ENCODE measurements at regions not wholly inside any gene's neighbourhood (a gene's known extent, or its start where the extent isn't known, plus 50 kb on each side); places are given as distances from the start of the nearest gene placed in this dataset.

DNA sequence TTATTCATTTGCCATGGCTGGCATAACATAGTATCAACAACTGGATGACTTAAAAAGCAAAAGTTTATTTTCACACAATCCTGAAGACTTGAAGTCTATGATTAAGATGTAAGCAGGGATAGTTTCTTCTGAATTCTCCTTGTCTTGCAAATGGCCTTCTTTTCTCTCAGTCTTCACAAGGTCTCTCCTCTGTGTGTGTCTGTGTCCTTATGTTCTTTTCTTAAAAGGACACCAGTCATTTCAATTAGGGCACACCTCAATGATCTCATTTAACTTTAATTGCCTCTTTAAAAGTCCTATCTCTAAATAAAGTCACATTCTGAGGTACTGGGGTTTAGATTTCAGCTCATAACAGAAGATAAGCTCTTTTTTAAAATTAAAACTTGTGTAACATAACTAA, 399.7 kb downstream of the PABPC4L start (continued):
- TF ChIP-seq, protein P1, sequence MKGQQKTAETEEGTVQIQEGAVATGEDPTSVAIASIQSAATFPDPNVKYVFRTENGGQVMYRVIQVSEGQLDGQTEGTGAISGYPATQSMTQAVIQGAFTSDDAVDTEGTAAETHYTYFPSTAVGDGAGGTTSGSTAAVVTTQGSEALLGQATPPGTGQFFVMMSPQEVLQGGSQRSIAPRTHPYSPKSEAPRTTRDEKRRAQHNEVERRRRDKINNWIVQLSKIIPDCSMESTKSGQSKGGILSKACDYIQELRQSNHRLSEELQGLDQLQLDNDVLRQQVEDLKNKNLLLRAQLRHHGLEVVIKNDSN (CRISPR knock-in tag; IDR thresholded peaks at IDR 0.05) = no peak

DNA sequence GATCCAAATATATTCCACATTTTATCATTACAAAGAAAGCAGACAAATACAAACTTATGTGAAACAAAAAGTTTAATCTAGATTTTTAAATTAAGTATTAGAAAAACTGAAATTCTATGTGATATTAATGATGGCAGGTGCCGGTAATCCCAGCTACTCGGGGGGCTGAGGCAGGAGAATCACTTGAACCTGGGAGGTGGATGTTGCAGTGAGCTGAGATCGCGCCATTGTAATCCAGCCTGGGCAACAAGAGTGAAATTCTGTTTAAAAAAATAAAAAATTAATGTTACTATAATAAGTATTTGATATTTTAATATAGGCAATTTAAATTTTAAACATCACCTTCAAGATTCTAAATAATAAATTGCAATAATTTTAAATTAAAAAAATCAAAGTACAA, 400.6 kb downstream of the PABPC4L start:
- no peaks in the 10 kb centered on the region for H3K9me3 Mint-ChIP-seq

More for the DNA sequence above, 400.6 kb downstream of the PABPC4L start:
- H3K4me3 Mint-ChIP-seq = no peak overlapping the region
- TF ChIP-seq, protein P2, sequence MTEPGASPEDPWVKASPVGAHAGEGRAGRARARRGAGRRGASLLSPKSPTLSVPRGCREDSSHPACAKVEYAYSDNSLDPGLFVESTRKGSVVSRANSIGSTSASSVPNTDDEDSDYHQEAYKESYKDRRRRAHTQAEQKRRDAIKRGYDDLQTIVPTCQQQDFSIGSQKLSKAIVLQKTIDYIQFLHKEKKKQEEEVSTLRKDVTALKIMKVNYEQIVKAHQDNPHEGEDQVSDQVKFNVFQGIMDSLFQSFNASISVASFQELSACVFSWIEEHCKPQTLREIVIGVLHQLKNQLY (CRISPR knock-in tag; IDR thresholded peaks at IDR 0.05) = no peak
- TF ChIP-seq, protein P3, sequence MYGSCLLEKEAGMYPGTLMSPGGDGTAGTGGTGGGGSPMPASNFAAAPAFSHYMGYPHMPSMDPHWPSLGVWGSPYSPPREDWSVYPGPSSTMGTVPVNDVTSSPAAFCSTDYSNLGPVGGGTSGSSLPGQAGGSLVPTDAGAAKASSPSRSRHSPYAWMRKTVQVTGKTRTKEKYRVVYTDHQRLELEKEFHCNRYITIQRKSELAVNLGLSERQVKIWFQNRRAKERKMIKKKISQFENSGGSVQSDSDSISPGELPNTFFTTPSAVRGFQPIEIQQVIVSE (CRISPR knock-in tag; IDR thresholded peaks at IDR 0.05; ENCODE audit: borderline replicate concordance) = no peak
- TF ChIP-seq NR3C1 (CRISPR knock-in tag; conservative IDR thresholded peaks at IDR 0.05; ENCODE audit: low read depth) = no peak
- TF ChIP-seq, protein P4, sequence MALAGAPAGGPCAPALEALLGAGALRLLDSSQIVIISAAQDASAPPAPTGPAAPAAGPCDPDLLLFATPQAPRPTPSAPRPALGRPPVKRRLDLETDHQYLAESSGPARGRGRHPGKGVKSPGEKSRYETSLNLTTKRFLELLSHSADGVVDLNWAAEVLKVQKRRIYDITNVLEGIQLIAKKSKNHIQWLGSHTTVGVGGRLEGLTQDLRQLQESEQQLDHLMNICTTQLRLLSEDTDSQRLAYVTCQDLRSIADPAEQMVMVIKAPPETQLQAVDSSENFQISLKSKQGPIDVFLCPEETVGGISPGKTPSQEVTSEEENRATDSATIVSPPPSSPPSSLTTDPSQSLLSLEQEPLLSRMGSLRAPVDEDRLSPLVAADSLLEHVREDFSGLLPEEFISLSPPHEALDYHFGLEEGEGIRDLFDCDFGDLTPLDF (CRISPR knock-in tag; IDR thresholded peaks at IDR 0.05) = no peak
- no peak for TF ChIP-seq RORB (CRISPR knock-in tag; IDR thresholded peaks at IDR 0.05)
- TF ChIP-seq, protein P5, sequence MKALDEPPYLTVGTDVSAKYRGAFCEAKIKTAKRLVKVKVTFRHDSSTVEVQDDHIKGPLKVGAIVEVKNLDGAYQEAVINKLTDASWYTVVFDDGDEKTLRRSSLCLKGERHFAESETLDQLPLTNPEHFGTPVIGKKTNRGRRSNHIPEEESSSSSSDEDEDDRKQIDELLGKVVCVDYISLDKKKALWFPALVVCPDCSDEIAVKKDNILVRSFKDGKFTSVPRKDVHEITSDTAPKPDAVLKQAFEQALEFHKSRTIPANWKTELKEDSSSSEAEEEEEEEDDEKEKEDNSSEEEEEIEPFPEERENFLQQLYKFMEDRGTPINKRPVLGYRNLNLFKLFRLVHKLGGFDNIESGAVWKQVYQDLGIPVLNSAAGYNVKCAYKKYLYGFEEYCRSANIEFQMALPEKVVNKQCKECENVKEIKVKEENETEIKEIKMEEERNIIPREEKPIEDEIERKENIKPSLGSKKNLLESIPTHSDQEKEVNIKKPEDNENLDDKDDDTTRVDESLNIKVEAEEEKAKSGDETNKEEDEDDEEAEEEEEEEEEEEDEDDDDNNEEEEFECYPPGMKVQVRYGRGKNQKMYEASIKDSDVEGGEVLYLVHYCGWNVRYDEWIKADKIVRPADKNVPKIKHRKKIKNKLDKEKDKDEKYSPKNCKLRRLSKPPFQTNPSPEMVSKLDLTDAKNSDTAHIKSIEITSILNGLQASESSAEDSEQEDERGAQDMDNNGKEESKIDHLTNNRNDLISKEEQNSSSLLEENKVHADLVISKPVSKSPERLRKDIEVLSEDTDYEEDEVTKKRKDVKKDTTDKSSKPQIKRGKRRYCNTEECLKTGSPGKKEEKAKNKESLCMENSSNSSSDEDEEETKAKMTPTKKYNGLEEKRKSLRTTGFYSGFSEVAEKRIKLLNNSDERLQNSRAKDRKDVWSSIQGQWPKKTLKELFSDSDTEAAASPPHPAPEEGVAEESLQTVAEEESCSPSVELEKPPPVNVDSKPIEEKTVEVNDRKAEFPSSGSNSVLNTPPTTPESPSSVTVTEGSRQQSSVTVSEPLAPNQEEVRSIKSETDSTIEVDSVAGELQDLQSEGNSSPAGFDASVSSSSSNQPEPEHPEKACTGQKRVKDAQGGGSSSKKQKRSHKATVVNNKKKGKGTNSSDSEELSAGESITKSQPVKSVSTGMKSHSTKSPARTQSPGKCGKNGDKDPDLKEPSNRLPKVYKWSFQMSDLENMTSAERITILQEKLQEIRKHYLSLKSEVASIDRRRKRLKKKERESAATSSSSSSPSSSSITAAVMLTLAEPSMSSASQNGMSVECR (CRISPR knock-in tag; IDR thresholded peaks at IDR 0.05; ENCODE audit: borderline replicate concordance) = no peak
- no peak for TF ChIP-seq FOXP1 (CRISPR knock-in tag; IDR thresholded peaks at IDR 0.05; ENCODE audit: borderline replicate concordance)
- TF ChIP-seq, protein P6, sequence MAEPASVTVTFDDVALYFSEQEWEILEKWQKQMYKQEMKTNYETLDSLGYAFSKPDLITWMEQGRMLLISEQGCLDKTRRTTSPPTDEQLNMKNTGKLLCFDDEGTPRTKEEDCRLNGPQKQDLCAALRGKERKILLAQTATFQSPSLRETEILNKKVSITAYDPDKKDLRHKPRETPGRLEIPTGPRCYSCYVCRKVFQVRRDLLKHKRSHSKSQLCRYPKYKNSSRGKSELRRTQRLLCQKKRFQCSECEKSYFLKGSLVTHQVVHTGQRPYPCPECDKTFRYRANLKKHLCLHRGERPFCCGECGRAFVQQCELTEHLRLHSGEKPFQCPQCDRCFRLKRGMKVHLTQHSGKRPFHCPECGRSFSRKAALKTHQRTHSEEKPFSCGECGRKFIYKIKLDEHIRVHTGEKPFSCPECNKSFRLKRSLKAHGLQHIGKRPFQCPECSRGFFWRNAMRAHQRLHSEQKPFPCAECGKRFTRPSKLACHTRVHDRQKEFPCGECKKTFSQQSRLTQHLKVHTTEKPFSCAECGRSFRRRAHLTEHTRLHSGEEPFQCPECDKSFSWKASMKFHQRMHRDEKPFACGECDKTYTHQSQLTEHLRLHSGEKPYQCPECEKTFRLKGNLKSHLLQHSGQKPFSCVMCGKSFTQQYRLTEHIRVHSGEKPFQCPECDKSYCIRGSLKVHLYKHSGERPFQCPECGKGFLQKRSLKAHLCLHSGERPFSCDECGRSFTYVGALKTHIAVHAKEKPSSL (CRISPR knock-in tag; conservative IDR thresholded peaks at IDR 0.05) = no peak
- no peak for TF ChIP-seq TEAD1 (CRISPR knock-in tag; IDR thresholded peaks at IDR 0.05)
- TF ChIP-seq, protein P1 (CRISPR knock-in tag; IDR thresholded peaks at IDR 0.05) = no peak
- no peak for TF ChIP-seq SMAD3 (CRISPR knock-in tag; IDR thresholded peaks at IDR 0.05; ENCODE audit: borderline replicate concordance)
- TF ChIP-seq, protein P7, sequence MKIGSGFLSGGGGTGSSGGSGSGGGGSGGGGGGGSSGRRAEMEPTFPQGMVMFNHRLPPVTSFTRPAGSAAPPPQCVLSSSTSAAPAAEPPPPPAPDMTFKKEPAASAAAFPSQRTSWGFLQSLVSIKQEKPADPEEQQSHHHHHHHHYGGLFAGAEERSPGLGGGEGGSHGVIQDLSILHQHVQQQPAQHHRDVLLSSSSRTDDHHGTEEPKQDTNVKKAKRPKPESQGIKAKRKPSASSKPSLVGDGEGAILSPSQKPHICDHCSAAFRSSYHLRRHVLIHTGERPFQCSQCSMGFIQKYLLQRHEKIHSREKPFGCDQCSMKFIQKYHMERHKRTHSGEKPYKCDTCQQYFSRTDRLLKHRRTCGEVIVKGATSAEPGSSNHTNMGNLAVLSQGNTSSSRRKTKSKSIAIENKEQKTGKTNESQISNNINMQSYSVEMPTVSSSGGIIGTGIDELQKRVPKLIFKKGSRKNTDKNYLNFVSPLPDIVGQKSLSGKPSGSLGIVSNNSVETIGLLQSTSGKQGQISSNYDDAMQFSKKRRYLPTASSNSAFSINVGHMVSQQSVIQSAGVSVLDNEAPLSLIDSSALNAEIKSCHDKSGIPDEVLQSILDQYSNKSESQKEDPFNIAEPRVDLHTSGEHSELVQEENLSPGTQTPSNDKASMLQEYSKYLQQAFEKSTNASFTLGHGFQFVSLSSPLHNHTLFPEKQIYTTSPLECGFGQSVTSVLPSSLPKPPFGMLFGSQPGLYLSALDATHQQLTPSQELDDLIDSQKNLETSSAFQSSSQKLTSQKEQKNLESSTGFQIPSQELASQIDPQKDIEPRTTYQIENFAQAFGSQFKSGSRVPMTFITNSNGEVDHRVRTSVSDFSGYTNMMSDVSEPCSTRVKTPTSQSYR (CRISPR knock-in tag; IDR thresholded peaks at IDR 0.05) = no peak
- TF ChIP-seq, protein P8, sequence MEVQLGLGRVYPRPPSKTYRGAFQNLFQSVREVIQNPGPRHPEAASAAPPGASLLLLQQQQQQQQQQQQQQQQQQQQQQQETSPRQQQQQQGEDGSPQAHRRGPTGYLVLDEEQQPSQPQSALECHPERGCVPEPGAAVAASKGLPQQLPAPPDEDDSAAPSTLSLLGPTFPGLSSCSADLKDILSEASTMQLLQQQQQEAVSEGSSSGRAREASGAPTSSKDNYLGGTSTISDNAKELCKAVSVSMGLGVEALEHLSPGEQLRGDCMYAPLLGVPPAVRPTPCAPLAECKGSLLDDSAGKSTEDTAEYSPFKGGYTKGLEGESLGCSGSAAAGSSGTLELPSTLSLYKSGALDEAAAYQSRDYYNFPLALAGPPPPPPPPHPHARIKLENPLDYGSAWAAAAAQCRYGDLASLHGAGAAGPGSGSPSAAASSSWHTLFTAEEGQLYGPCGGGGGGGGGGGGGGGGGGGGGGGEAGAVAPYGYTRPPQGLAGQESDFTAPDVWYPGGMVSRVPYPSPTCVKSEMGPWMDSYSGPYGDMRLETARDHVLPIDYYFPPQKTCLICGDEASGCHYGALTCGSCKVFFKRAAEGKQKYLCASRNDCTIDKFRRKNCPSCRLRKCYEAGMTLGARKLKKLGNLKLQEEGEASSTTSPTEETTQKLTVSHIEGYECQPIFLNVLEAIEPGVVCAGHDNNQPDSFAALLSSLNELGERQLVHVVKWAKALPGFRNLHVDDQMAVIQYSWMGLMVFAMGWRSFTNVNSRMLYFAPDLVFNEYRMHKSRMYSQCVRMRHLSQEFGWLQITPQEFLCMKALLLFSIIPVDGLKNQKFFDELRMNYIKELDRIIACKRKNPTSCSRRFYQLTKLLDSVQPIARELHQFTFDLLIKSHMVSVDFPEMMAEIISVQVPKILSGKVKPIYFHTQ (CRISPR knock-in tag; IDR thresholded peaks at IDR 0.05) = no peak
- TF ChIP-seq ESRRA (CRISPR knock-in tag; IDR thresholded peaks at IDR 0.05; ENCODE audit: borderline replicate concordance) = no peak
- no peak for TF ChIP-seq PRRX2 (CRISPR knock-in tag; IDR thresholded peaks at IDR 0.05)
- no peak for TF ChIP-seq ZBTB21 (CRISPR knock-in tag; IDR thresholded peaks at IDR 0.05; ENCODE audit: borderline replicate concordance)
- no peaks in the 10 kb centered on the region for H3K27me3 Mint-ChIP-seq (ENCODE audit: low read depth)
- no peak overlapping the region for H3K27ac Mint-ChIP-seq
- ATAC-seq (no peak), DNase-seq (ENCODE audit: low spot score) (no peak)
- ChIA-PET POLR2A (interaction anchor here (0.6 kb wide), 1 partner anchor 9 kb away, joined by 5 read pairs; no protein-coding TSS in a partner anchor), CTCF (no interaction called here)
- H3K36me3 Mint-ChIP-seq = no peaks in the 10 kb centered on the region
- H3K4me1 Mint-ChIP-seq = peaks cover 22% of the 10 kb centered on the region

All from WTC11 (cell line).